GM12873 (cell line): ENCODE measurements at regions not wholly inside any gene's neighbourhood (a gene's known extent, or its start where the extent isn't known, plus 50 kb on each side); places are given as distances from the start of the nearest gene placed in this dataset.

Experiments used
- TF ChIP-seq, protein P1 (sequence below): IDR thresholded peaks from 2 replicates; pipeline ENCODE4 v1.5.1; 2012; ENCODE audit warnings: low read depth, mild to moderate bottlenecking, moderate library complexity, low read length, control low read depth; ENCODE audit not compliant: insufficient read depth; ENCODE audit errors: missing control alignments

DNA sequence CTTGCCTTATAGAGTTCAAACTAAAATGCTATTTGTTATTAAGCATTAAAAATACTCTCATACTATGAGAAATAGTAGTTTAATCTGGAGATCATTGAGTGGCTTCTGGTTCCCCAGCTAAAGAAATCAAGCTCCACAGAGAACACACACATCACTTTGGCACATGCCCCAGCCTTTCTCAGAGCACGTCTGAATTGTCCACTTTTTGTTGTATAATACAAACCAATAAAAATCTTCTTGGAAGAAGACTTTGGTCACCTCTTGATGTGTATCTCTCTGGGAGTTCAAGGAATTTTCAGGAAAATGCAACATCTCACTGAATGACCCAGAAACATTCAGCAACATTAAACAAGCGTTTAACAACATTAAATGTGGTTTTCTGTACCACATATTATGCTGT, 413.9 kb downstream of the GALC start:
- TF ChIP-seq, protein P1, sequence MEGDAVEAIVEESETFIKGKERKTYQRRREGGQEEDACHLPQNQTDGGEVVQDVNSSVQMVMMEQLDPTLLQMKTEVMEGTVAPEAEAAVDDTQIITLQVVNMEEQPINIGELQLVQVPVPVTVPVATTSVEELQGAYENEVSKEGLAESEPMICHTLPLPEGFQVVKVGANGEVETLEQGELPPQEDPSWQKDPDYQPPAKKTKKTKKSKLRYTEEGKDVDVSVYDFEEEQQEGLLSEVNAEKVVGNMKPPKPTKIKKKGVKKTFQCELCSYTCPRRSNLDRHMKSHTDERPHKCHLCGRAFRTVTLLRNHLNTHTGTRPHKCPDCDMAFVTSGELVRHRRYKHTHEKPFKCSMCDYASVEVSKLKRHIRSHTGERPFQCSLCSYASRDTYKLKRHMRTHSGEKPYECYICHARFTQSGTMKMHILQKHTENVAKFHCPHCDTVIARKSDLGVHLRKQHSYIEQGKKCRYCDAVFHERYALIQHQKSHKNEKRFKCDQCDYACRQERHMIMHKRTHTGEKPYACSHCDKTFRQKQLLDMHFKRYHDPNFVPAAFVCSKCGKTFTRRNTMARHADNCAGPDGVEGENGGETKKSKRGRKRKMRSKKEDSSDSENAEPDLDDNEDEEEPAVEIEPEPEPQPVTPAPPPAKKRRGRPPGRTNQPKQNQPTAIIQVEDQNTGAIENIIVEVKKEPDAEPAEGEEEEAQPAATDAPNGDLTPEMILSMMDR, result no peak

DNA sequence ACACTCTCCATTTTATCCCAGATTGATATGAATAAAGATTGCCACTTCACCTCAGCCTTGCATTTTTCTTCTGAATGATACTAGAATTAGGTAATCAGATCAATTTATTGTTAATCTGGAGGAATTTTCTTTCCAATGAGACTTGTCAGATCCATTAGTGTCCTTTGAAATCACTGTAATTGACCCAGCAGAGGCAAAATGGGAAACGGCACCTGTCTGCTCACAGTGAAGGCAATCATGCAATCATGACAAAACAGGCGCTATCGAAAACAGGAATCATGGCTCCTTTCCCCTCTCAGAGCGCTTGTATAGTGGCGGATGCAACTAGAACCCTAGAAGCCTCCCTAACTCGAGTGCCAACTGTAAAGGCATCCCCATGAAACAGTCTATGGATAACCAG, 417.6 kb downstream of the GALC start:
- TF ChIP-seq, protein P1, result no peak

DNA sequence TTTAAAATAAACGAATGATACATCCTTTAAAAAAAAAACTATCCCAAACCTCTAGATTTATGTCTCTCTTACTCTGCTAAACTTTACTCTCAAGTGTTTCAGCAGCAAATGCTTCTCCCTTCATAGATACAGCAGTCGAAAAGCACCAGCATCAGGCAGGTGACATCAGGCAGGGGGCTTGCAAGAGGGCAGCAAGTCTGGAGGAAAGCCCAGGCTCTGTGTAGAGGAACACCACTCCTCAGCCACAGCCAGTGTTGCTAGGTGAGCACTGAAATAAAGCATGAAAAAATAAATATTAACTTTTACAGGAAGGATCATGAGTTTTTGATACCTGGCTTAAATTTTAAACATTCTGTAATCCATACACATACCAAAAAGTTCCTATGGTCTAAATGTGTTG, 419.4 kb downstream of the GALC start:
- TF ChIP-seq, protein P1, result no peak

DNA sequence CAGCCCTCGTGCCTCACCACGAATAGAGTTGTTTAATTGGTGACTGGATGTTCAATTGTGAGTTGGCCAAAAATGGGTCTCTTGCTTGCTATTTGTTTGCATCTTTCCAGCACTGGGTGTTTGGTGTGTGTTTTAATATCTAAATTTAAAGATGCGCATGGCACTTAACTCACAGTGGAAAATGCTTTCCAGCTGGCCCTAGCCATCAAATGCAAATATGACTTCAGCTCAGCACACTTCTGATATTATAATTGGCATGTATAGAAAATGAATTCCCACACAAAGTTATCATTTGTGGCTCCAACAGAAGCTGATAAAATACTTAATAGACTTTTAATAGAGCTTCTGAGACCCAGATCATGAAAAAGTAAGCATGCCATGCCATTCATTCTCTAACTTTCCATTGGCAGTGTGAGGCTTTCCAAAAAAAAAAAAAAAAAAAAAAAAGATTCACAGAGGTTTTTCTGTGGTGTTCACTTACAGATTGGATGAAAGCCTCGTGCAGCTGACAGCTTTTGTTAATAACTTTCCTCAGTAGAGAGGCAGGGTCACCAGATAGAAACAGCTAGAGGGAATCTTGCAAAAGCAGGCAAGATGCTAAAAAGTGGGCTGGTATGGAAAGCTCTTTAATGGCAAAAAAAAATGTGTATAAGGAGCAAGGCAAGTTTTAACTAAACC, 425.2 kb downstream of the GALC start:
- TF ChIP-seq, protein P1, result no peak

DNA sequence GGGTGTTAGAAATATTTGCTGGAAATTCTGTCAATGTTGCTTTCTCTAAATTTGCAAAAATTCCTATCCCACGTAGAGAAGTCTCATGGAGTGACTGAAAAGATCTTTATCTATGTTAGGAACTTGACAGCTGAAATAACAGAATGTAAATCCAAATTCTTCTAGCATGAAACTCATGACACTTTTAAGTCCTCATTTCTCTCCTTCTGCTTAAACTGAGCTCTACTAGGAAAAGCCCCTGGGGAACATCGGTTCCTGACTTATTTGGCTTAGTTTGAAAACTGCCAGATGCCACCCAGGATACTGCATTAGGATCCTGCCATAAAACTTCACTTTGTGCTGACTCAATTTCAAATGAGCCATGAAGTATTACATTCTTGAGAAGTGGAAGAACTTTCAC, 426.0 kb downstream of the GALC start:
- TF ChIP-seq, protein P1, result no peak

DNA sequence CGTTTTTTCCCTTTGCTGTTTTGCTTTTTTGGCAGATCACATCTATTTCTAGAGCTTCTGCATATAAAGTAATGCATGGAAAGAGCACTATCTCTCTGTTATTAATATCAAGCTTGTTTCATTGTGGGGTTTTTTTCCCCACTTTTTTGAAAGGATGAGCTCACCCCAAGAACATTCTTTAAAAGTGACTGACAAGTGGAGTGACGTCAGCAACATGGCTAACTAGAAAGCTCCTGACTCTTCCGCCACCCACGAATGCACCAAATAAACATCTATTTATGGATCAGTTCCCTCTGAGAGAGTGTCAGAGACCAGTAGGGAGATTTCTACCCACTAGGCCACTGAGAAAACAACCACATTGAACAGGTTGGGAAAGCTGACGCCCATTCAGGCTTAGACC, 445.4 kb downstream of the GALC start:
- TF ChIP-seq, protein P1, result no peak

DNA sequence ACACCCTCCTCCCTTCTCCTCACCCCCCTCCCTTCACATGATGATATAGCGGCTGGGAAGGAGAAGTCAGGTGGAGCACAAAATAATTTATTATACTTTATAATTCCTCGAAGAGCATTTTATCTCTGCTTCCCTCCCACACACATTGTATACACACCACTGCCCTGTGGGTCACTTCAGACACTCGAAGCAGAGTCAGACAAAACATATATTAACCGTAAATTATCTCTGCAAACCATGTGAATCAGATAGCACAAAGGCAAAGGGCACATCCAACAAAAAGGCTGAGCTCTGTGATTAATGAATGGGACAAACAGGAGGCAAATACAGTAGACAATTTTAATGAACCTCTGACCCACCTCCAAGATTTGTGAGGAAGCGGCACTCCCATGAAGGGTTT, 450.7 kb downstream of the GALC start:
- TF ChIP-seq, protein P1, result no peak
